Kidney glomerular epithelial cell (primary cell): ENCODE measurements at regions not wholly inside any gene's neighbourhood (a gene's known extent, or its start where the extent isn't known, plus 50 kb on each side); places are given as distances from the start of the nearest gene placed in this dataset.

Experiments
- DNase-seq: peaks from one replicate; lab custom pipeline; 2025; lab: John Stamatoyannopoulos, UW

DNA sequence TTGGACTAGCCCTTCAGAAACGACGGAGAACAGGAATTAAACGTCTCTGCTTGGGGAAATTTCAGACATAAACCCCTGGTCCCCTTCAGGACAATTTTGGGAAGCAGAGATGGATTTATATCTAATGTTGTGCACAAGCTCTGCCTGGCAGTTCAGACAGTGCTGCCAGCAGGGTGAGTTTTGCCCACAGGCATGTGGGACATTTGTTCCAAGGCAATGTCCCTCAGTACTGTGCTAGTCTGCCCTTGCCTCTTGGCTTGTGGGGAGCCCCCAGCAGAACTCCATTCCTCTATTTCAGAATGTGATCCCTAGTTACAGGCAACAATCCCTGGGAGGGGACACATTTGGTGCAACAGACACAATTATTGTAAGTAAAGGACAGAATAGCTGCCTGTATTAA is 76.5 kb upstream of the GPR12 start:
- no peak for DNase-seq

DNA sequence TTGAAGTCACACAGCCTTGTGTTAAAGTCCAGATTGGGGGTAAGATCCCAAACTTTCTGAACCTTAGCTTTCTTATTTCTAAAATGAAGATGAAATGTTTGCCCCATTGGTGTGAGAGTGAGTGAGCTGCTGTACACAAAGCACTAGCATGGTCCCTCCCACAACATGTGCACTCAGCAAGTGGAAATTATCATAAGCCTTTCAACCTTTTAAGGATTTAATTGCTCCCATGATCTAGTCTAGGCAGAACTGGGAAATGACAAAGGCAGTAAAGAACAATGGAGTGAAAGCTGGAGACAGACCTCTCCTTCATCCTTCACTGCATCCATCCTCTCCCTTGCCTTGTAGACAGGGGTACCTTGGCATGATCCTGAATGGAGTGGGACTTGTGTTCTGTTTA is 76.0 kb upstream of the GPR12 start:
- no peak for DNase-seq

DNA sequence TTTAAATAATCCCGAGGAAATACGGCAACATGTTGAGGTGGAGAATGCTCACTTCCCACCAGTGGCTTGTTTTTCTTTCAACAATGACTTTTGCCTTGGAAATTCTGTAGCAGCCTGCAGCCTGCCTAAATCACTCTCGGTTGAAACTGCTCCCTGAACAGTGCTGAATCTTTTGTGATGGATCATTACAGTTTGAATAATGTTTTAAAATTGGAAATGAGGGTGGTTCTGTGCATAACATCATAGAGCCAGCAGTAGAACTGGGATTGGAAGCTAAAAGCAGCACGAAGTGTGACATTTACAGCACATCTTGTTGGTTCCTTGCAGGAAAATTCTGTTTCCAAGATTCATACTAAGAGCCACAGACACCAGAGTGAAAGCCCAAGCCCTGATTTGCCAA is 74.1 kb upstream of the GPR12 start:
- no peak for DNase-seq

DNA sequence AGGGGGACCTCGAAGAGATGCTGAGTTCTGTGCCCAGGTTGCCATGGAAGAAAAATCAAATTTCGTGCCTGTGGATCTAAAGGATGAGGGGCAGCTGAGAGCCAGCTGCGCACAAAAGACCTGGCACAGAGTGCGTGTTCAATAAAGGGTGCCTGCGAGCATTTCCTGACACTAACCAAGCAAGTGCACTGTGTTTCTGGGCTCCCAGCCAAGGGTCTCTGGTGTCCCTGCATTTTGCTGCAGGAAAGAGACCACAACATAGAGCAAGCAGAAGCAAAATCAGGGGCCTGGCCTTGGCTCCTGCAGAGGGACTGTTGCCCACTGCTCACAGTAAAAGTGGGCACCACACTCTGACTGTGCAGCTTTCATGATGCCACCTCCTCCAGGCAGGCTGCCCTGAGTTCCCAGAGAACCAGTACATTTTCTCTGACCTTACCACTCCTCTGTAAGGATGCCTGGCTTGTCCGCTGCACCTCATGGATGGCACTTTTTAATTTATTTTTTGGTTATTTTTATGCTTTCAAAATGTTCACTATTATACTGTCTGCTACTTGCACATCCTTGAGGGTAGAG is 70.8 kb upstream of the GPR12 start:
- no peak for DNase-seq

DNA sequence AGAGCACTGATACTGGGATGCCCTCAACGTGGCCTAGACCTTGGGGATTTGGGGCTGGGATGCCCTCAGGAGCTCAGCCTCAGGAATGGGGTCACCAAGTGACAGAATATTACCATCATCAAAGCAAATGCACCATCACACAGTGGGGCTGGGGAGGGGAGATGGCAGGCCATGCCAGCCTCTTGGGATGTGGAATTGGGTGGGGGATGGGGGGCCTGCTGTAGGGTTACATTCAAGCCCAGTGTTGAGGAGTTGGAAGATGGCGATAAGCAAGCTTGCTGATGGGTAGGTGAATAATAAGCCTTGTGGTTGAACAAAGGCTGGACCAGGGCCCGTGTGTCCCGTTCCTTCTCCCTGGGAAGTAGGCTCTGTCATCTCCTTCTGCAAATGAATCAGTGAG is 69.1 kb upstream of the GPR12 start:
- no peak for DNase-seq

DNA sequence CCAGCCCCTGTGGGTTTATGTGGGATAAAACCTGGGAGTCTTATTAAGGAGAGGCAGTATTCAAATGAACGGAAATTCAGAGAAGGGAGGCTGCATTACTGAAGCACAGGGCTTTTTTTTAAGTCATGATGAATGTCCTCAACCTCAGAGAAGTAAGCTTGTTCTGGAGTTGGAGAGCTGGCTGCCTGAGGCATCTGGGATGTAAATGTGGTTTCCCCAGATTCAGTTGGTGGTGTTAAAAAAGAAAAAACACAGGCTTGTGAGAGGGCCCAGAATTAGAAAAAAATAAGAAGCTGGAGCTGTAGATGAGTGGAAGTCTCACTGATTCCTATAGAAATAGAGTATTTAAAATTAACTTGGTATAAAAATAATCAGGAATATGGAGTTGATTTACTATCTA is 64.0 kb upstream of the GPR12 start:
- DNase-seq, result no peak

DNA sequence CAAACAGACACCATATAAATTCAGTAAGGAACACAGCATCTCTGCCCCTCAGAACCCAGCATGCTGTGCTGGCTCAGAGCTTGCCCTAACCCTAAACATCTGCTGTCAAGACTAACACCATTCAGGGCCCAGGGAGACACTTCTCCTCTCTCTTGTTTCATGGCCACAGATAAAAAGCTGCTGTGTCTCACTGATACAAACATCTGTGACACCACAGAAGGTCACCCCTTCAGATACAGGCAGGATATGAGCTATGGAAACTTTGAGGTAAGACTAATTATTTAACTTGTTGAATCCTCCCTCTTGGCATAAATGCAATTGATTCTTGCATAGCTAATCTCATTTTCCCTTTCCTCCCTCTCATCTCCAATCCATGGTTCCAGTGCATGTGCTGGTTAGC is 61.6 kb upstream of the GPR12 start:
- DNase-seq, result no peak

DNA sequence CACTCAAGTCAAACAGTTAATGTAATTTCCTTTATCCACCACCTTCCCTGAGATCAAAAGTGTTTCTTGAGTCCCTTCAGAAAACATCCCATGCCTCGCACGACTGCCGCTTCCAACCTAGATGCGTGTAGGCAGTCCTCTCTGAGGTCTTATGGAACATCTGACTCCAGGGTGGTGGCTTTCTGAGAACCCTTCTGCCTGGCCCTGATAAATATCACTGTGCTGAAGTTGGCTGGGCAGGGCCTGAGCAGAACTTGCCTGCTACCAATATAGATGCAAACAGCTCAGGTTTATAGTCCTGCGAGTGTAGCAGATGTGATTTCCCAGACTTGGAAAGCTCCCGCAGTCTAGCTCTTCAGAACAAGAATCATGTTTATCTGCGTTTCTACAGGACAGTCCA is 61.1 kb upstream of the GPR12 start:
- no peak for DNase-seq

DNA sequence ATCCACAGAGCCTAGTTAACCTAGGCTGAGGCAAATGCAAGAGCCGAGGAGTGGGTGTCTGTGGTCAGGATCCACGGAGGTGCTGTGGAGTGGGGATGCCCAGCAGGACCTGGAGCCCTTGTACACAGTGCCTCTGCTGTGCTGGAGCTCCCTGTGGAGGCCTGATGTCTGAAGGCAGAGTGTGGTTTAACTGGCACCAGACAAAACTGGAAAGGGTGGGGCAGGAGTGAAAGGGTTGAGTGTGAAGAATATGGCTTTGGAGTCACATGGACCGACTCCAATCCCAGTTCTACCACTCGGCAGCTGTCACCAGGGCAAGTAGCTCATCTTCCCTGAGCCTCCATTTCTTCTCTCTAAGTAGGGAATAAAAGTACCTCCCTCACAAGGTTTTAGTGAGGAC is 60.3 kb upstream of the GPR12 start:
- no peak for DNase-seq

DNA sequence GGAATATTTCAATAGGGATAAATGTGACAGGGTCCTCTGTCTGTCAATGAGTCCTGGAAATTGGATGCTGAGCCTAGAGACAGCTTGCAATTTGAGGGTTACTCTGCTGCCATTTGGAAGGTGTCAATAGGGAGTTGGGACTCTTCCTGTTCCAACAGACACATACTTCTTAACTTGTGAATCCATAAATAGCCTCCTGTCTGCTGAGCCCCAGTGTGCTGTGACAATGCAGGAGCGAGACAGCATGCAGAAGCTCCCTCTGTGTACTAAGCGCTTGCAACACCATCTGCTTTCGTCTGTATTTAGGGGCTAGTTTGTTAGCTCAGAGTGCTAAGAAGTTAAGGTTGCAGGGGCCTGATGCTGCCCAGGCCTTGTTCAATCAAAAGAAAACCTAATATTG is 58.5 kb upstream of the GPR12 start:
- DNase-seq, result no peak

DNA sequence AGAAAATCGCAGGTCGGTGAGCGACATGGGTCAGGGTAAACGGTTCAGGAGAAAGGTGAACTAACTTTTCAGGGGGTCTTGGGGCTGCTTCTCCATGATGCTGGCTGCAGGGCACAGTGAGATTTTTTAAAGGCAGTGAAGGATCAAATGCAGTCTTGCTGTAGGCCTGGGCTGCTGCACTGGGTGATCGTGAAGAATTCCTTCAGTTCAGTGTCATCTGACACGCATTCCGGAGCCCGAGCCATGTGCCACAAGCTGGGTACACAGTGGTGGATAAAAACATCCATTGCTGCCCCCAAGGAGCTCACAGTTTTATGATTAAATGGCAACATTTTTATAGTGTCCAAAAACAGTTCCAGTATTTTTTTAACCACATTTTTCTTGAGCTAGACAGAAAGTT is 56.3 kb upstream of the GPR12 start:
- DNase-seq, result no peak

DNA sequence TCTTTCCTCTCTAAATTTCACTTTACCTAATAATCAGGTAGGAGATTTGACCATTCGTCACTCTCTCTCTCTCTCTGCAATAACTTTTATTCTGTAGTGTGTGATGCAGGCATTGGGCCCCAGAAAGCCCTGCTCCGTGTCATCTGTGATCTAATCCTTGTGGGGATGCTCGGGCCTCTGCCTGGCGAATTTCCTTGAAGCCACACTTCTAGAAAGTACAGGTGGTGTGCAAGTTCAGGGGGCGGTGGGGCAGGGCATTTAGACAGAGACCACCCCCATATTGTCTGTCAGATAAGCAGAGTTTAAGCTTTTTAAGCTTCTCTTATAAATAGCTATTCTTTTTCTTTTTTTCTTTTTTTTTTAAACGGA is 53.4 kb upstream of the GPR12 start:
- DNase-seq, result no peak

DNA sequence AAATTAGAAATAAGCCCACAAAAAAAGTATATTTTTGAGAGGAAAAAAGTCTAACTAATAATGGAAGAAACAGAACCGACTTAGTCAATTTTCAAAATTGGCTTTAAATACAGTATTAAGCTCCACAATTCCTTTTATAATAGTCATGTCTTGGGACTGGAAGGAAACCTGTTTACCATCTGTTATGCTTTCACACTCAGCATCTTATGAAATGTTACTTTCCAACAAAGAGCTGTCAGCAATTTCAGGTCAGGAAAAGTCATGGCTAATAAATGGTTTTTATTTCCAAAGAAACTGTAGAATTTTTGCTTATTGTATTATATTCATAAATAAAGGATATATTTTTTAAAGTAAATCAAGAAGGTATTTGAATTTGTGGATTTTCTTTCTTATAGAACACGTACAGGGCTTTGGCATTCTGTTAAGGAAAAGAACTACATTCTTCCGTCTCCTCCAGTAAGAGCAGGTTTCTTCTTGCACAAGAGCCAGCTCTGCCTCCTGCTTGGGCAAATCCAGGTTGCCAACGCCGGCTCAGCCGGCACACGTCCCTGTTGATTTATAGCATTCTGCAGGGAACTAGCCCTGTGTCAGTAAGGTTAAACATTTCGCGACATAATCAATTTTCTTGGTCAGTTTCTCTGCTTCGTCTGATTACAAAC is 52.9 kb upstream of the GPR12 start:
- DNase-seq, result no peak

DNA sequence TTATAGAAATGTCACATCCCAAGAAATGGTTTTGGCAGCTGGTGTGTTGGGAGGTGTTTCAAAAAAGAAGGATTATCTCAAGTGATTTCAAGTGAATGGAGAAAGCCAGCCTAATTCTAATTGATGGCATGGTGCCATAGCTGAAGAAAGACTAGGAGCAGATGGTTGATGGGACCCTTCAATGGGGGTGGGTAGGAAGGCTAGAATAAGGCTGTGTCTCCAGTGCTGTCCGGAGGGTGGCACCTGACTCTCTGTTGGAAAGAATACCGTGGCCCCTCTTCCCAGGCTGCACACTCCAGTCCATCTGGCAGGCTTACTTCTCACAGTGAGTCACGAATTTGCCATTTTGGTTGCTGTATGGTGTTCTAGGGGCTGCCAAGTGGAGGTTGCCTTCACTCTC is 51.0 kb upstream of the GPR12 start:
- DNase-seq, result no peak
